Kasumi-1 (cell line): ENCODE measurements at regions not wholly inside any gene's neighbourhood (a gene's known extent, or its start where the extent isn't known, plus 50 kb on each side); places are given as distances from the start of the nearest gene placed in this dataset.
"Not testable (repeated sequence)": the region's sequence is repeated elsewhere in the genome, so short reads cannot be mapped to it uniquely, and the experiment has no call there.

Experiments
- DNase-seq, 2 experiments: peaks; one replicate each; lab custom pipeline; 2025; lab: John Stamatoyannopoulos, UW

GRCh38 chr17:34740565-34741520 lies 161.5 kb downstream of the TMEM132E start:
- DNase-seq, result no peak

GRCh38 chr17:34739386-34739785 lies 160.0 kb downstream of the TMEM132E start:
- no peak for DNase-seq

GRCh38 chr17:34737673-34738072 lies 158.3 kb downstream of the TMEM132E start:
- not testable (repeated sequence) for DNase-seq

- no peak for DNase-seq
Measured at GRCh38 chr17:34736611-34737010, 157.2 kb downstream of the TMEM132E start.

- DNase-seq, result no peak
Measured at GRCh38 chr17:34733333-34733732, 154.0 kb downstream of the TMEM132E start.

GRCh38 chr17:34730816-34731215 lies 151.4 kb downstream of the TMEM132E start:
- DNase-seq, result no peak

- no peak for DNase-seq
Measured at GRCh38 chr17:34728771-34729310, 149.5 kb downstream of the TMEM132E start.

GRCh38 chr17:34727601-34728000 lies 148.2 kb downstream of the TMEM132E start:
- DNase-seq, result no peak

- no peak for DNase-seq
Measured at GRCh38 chr17:34726536-34727384, 147.4 kb downstream of the TMEM132E start.

GRCh38 chr17:34725725-34726124 lies 146.3 kb downstream of the TMEM132E start:
- no peak for DNase-seq

- DNase-seq, result no peak
Measured at GRCh38 chr17:34725008-34725407, 145.6 kb downstream of the TMEM132E start.

GRCh38 chr17:34723875-34724274 lies 144.5 kb downstream of the TMEM132E start:
- DNase-seq, result no peak

- DNase-seq, result no peak
Measured at GRCh38 chr17:34721326-34721725, 141.9 kb downstream of the TMEM132E start.

- no peak for DNase-seq
Measured at GRCh38 chr17:34720760-34721159, 141.4 kb downstream of the TMEM132E start.

GRCh38 chr17:34719569-34719968 lies 140.2 kb downstream of the TMEM132E start:
- DNase-seq, result no peak

GRCh38 chr17:34717092-34717491 lies 137.7 kb downstream of the TMEM132E start:
- no peak for DNase-seq

- no peak for DNase-seq
Measured at GRCh38 chr17:34716291-34716690, 136.9 kb downstream of the TMEM132E start.

GRCh38 chr17:34715504-34715903 lies 136.1 kb downstream of the TMEM132E start:
- no peak for DNase-seq

- no peak for DNase-seq
Measured at GRCh38 chr17:34714475-34715410, 135.4 kb downstream of the TMEM132E start.

GRCh38 chr17:34713687-34714086 lies 134.3 kb downstream of the TMEM132E start:
- no peak for DNase-seq

- DNase-seq, result no peak
Measured at GRCh38 chr17:34712481-34713195, 133.3 kb downstream of the TMEM132E start.
